GM23248 (cell line): ENCODE measurements at regions not wholly inside any gene's neighbourhood (a gene's known extent, or its start where the extent isn't known, plus 50 kb on each side); places are given as distances from the start of the nearest gene placed in this dataset.

Experiments used
- DNase-seq: peaks from one replicate; pipeline ENCODE4 v3.0.0-alpha.2; 2015
- H2AFZ ChIP-seq: fragments of 200-600 bp; sonication (generic); 2 replicates; pipeline ENCODE4 v1.6.1; 2016; ENCODE audit warnings: antibody characterized with exemption
- H3F3A ChIP-seq: fragments of 200-600 bp; sonication (generic); 2 replicates; pipeline ENCODE4 v1.6.1; 2016; ENCODE audit warnings: mild to moderate bottlenecking, antibody characterized with exemption, mixed run types; ENCODE audit not compliant: insufficient read depth
- H3K27ac ChIP-seq: fragments of 200-600 bp; sonication (generic); 2 replicates; pipeline ENCODE4 v1.5.1; 2016; ENCODE audit warnings: mild to moderate bottlenecking
- H3K27me3 ChIP-seq: fragments of 200-600 bp; sonication (generic); replicated peaks from 2 replicates; pipeline ENCODE4 v1.6.1; 2016; ENCODE audit warnings: mild to moderate bottlenecking; ENCODE audit not compliant: insufficient read depth
- H3K36me3 ChIP-seq: fragments of 200-600 bp; sonication (generic); 2 replicates; pipeline ENCODE4 v1.6.1; 2016; ENCODE audit warnings: low read depth, mild to moderate bottlenecking
- H3K4me1 ChIP-seq: fragments of 200-600 bp; sonication (generic); 2 replicates; pipeline ENCODE4 v1.6.1; 2016; ENCODE audit warnings: mild to moderate bottlenecking; ENCODE audit not compliant: insufficient read depth
- H3K4me2 ChIP-seq: fragments of 200-600 bp; sonication (generic); one replicate; pipeline ENCODE4 v1.6.1; 2016; ENCODE audit warnings: mild to moderate bottlenecking; ENCODE audit not compliant: unreplicated experiment
- H3K4me3 ChIP-seq: fragments of 200-600 bp; sonication (generic); 2 replicates; pipeline ENCODE4 v1.5.1; 2016; ENCODE audit warnings: mild to moderate bottlenecking
- H3K79me2 ChIP-seq: fragments of 200-600 bp; sonication (generic); 2 replicates; pipeline ENCODE4 v1.6.1; 2016; ENCODE audit warnings: mild to moderate bottlenecking; ENCODE audit not compliant: insufficient read depth
- H3K9ac ChIP-seq: fragments of 200-600 bp; sonication (generic); 2 replicates; pipeline ENCODE4 v1.6.1; 2016; ENCODE audit warnings: mild to moderate bottlenecking
- H3K9me2 ChIP-seq: fragments of 200-600 bp; sonication (generic); 2 replicates; pipeline ENCODE4 v1.6.1; 2016; ENCODE audit warnings: mixed run types, mild to moderate bottlenecking, moderate library complexity; ENCODE audit not compliant: insufficient read depth
- H3K9me3 ChIP-seq: fragments of 200-600 bp; sonication (generic); one replicate; pipeline ENCODE4 v1.6.1; 2017; ENCODE audit warnings: low read depth
- H4K20me1 ChIP-seq: fragments of 200-600 bp; sonication (generic); 2 replicates; pipeline ENCODE4 v1.6.0; 2016; ENCODE audit not compliant: insufficient read depth
- EZH2 ChIP-seq: fragments of 200-600 bp; sonication (generic); IDR thresholded peaks from 2 replicates; pipeline ENCODE4 v1.6.1; 2018; ENCODE audit warnings: antibody characterized with exemption, mild to moderate bottlenecking; ENCODE audit not compliant: insufficient read depth, poor library complexity, severe bottlenecking
- EZH2phosphoT487 ChIP-seq: fragments of 200-600 bp; sonication (generic); IDR thresholded peaks from 2 replicates; pipeline ENCODE4 v1.6.1; 2018; ENCODE audit warnings: antibody characterized with exemption, moderate library complexity, mild to moderate bottlenecking, low read depth; ENCODE audit not compliant: insufficient read depth
- WGBS, 2 experiments: methylation state at CpG; one replicate each; pipeline ENCODE4 v1.1.6; 2015 to 2017; ENCODE audit warnings: low lambda C conversion rate in 2 of 2, low coverage in 1 of 2; ENCODE audit errors: missing lambda C conversion rate in 2 of 2; 5-methylcytosine and 5-hydroxymethylcytosine counted together
- in situ Hi-C: fragments of 300-500 bp; cut with MboI; formaldehyde crosslinking; loops from 2 replicates; pipeline ENCODE4 v1.15.0; 2020

DNA sequence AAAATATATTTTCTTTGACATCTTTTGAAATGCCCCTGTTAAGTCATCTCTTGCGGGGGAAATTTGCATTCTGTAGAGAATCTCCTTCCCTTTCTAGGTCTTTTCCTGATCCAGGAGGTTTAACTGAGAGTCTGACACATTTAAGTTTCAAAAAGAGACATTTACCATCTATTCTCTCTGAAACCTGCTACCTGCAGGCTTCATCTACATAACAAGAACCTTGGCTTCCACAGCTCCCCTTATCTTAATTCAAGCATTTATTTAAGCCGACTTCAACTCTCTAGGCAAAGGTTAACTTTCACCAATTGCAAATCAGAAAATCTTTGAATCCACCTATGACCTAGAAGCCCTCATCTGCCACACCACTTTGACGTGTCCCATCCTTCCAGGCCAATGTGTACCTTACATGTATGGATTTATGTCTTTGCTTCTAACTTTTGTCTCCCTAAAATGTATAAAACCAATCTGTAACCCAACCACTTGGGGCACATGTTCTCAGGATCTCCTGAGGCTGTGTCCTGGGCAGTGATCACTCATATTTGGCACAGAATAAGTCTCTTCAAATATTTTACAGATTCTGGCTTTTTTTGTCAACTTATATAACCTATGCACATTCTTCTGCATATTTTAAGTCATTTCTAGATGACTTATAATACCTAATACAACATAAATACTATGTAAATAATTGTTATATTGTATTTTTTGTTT is 666.7 kb downstream of the UTRN start:
- Histone ChIP-seq H3K27me3 (no peaks in the 10 kb centered on the region), H3F3A (peaks cover 25% of the 10 kb centered on the region; the same call in 1 of the 2 replicates), H4K20me1 (no peaks in the 10 kb centered on the region), H3K9ac (no peak overlapping the region), H3K4me1 (peaks cover 28% of the 10 kb centered on the region), H3K4me2 (no peak overlapping the region), H3K9me3 (no peaks in the 10 kb centered on the region), H3K9me2 (no peaks in the 10 kb centered on the region), H3K36me3 (no peaks in the 10 kb centered on the region), H3K27ac (no peak overlapping the region), H3K79me2 (no peaks in the 10 kb centered on the region), H3K4me3 (no peak overlapping the region), H2AFZ (no peak overlapping the region)
- 77 to 80% methylated on average over 3 of the region's 3 CpGs for WGBS, 2 experiments
- TF ChIP-seq EZH2 (no peak), EZH2phosphoT487 (no peak)
- in situ Hi-C loops = no loop called here
- no peak for DNase-seq

DNA sequence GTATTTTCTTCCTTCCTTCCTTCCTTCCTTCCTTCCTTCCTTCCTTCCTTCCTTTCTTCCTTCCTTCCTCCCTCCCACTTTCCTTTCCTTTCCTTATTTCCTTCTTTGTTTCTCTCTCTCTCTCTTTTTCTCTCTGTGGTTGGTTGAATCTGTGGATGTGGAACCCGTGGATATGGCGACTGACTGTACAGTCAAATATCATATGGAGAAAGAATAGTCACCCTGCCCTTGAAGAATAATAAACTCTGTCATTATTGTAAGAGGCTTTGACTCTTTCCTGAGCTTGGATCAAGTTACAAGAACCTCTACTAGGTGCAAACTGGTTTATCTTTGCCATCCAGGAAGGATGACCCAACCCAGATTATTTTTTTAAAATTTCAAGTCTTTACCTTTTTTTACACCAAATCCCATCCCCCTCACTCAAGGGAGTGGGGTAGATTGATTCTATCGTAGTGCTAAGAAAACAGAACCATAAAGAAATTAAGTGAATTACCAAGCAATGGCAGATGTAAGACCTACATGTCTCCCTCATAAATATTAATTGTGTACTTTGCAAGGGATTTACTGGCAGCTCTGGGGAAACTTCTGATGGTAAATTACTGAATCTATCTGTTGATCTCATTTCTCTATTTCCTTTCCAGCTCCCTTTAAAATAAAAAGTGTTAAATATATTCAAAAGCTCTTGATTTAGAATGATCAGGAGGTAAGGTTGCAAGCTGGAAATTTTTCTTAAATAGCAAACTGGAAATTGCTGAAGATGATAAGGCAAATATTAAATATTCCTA is 667.5 kb downstream of the UTRN start:
- DNase-seq = no peak
- H3K4me3 ChIP-seq = no peak overlapping the region
- no peak overlapping the region for H3K9ac ChIP-seq
- no peaks in the 10 kb centered on the region for H3K9me3 ChIP-seq
- H4K20me1 ChIP-seq = no peaks in the 10 kb centered on the region
- peaks cover 36% of the 10 kb centered on the region for H3K4me1 ChIP-seq
- no peaks in the 10 kb centered on the region for H3K36me3 ChIP-seq
- 67 to 84% methylated on average over 3 of the region's 3 CpGs for WGBS, 2 experiments
- H3F3A ChIP-seq = peaks cover 29% of the 10 kb centered on the region; the same call in 1 of the 2 replicates
- in situ Hi-C loops = no loop called here
- no peak overlapping the region for H3K27ac ChIP-seq
- H3K79me2 ChIP-seq = no peaks in the 10 kb centered on the region
- no peak overlapping the region for H2AFZ ChIP-seq
- H3K27me3 ChIP-seq = no peaks in the 10 kb centered on the region
- no peaks in the 10 kb centered on the region for H3K9me2 ChIP-seq
- TF ChIP-seq EZH2 = no peak
- H3K4me2 ChIP-seq = no peak overlapping the region

DNA sequence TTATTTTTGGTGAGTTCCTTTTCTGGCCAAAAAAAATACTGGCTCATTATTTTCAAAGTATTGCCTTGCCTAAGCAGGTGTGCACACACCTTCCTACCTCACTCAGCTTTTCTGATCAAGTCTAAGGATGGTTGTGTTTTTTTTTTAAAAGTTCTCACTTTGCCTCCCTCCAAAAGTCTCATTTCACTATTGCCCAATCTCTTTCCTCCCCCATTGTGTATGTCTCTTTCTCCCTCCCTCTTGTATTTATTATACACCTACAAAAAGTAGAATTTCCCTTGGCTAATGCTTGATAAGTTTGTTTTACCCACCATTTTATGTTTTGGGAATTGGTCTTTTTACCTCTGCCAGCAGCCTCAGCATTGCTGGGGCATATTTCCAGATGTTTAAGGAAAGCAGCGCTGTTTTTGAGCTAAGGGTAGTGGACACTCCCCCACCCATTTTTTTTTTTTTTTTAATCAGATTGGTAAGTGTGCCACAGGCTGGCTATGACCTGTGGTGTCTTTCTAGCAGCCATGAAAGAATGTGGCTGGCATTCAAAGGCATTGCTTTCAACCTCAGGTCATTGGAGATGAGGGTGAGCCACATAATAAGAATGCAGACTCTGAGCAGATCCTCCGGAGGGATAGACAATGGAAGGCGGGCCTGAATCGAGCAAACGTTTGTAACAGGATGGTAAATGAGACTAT is 668.6 kb downstream of the UTRN start:
- no peak overlapping the region for H3K9ac ChIP-seq
- no peaks in the 10 kb centered on the region for H4K20me1 ChIP-seq
- H3K27ac ChIP-seq = peak overlapping the region; percentile 26; the same call in 1 of the 2 replicates
- H3K4me3 ChIP-seq = no peak overlapping the region
- H3K4me1 ChIP-seq = peaks cover 37% of the 10 kb centered on the region
- H3F3A ChIP-seq = peaks cover 29% of the 10 kb centered on the region; the same call in 1 of the 2 replicates
- DNase-seq = peak; percentile 82
- peak overlapping the region; percentile 30 for H3K4me2 ChIP-seq
- H3K27me3 ChIP-seq = no peaks in the 10 kb centered on the region
- no peaks in the 10 kb centered on the region for H3K79me2 ChIP-seq
- in situ Hi-C loops = no loop called here
- no peak for TF ChIP-seq EZH2phosphoT487
- TF ChIP-seq EZH2 = no peak
- H3K36me3 ChIP-seq = no peaks in the 10 kb centered on the region
- H3K9me3 ChIP-seq = no peaks in the 10 kb centered on the region
- H2AFZ ChIP-seq = peak overlapping the region; percentile 61
- H3K9me2 ChIP-seq = no peaks in the 10 kb centered on the region
- WGBS, 2 experiments = 39 to 44% methylated on average over 5 of the region's 5 CpGs

DNA sequence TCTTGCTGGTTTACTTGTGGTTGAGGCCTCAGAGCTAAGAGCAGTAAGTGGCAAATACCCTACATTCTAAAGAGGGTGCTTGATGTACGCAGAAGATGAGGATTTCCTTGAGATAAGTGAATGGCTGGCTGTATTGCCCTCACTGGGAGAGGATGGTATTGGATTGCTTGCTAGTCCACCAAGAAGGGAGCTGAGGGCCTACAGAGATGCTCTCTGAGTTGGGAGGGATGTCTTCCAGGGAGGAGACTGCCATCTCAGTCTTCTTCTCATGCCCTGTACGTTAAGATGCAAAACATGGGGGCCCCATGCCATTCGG is 669.1 kb downstream of the UTRN start:
- no peaks in the 10 kb centered on the region for H3K9me2 ChIP-seq
- H3K9ac ChIP-seq = no peak overlapping the region
- 78 to 90% methylated on average over 3 of the region's 3 CpGs for WGBS, 2 experiments
- H3K27me3 ChIP-seq = no peaks in the 10 kb centered on the region
- TF ChIP-seq EZH2 (no peak), EZH2phosphoT487 (no peak)
- H3K36me3 ChIP-seq = no peaks in the 10 kb centered on the region
- no peak for DNase-seq
- peak overlapping the region; percentile 26; the same call in 1 of the 2 replicates for H3K27ac ChIP-seq
- H4K20me1 ChIP-seq = no peaks in the 10 kb centered on the region
- H3K4me1 ChIP-seq = peaks cover 37% of the 10 kb centered on the region
- H3K4me2 ChIP-seq = peak overlapping the region; percentile 30
- H3F3A ChIP-seq = peaks cover 29% of the 10 kb centered on the region; the same call in 1 of the 2 replicates
- in situ Hi-C loops = no loop called here
- H3K79me2 ChIP-seq = no peaks in the 10 kb centered on the region
- no peaks in the 10 kb centered on the region for H3K9me3 ChIP-seq
- H2AFZ ChIP-seq = peak overlapping the region; percentile 61
- no peak overlapping the region for H3K4me3 ChIP-seq
